ENCODE measurements at regions not wholly inside any gene's neighbourhood (a gene's known extent, or its start where the extent isn't known, plus 50 kb on each side); places are given as distances from the start of the nearest gene placed in this dataset.

- no peak for TF ChIP-seq CTCF (IDR thresholded peaks at IDR 0.05; ENCODE audit: insufficient read depth, low read depth, low read length, missing control alignments)
- no peak for DNase-seq (ENCODE audit: low read depth)
- H3K4me3 ChIP-seq (ENCODE audit: low read depth, low read length), result no peak overlapping the region
These were observed 377.7 kb upstream of the CDH11 start for GRCh38 chr16:65499566-65499965.

- no peak overlapping the region for H3K4me3 ChIP-seq (ENCODE audit: low read depth, low read length)
- TF ChIP-seq CTCF (IDR thresholded peaks at IDR 0.05; ENCODE audit: insufficient read depth, low read depth, low read length, missing control alignments), result no peak
- DNase-seq (ENCODE audit: low read depth), result no peak
These were observed 375.7 kb upstream of the CDH11 start for GRCh38 chr16:65497571-65497970.

- no peak overlapping the region for H3K4me3 ChIP-seq (ENCODE audit: low read depth, low read length)
- no peak for TF ChIP-seq CTCF (IDR thresholded peaks at IDR 0.05; ENCODE audit: insufficient read depth, low read depth, low read length, missing control alignments)
- DNase-seq (ENCODE audit: low read depth), result no peak
These were observed 373.2 kb upstream of the CDH11 start for GRCh38 chr16:65495106-65495505.

- no peak for TF ChIP-seq CTCF (IDR thresholded peaks at IDR 0.05; ENCODE audit: insufficient read depth, low read depth, low read length, missing control alignments)
- no peak for DNase-seq (ENCODE audit: low read depth)
- H3K4me3 ChIP-seq (ENCODE audit: low read depth, low read length), result no peak overlapping the region
These were observed 372.7 kb upstream of the CDH11 start for GRCh38 chr16:65494609-65495008.

GRCh38 chr16:65494080-65494479 lies 372.2 kb upstream of the CDH11 start:
- DNase-seq (ENCODE audit: low read depth), result no peak
- no peak for TF ChIP-seq CTCF (IDR thresholded peaks at IDR 0.05; ENCODE audit: insufficient read depth, low read depth, low read length, missing control alignments)
- no peak overlapping the region for H3K4me3 ChIP-seq (ENCODE audit: low read depth, low read length)

- no peak overlapping the region for H3K4me3 ChIP-seq (ENCODE audit: low read depth, low read length)
- no peak for DNase-seq (ENCODE audit: low read depth)
- no peak for TF ChIP-seq CTCF (IDR thresholded peaks at IDR 0.05; ENCODE audit: insufficient read depth, low read depth, low read length, missing control alignments)
These were observed 368.4 kb upstream of the CDH11 start for GRCh38 chr16:65490286-65490685.

- TF ChIP-seq CTCF (IDR thresholded peaks at IDR 0.05; ENCODE audit: insufficient read depth, low read depth, low read length, missing control alignments), result no peak
- no peak overlapping the region for H3K4me3 ChIP-seq (ENCODE audit: low read depth, low read length)
- no peak for DNase-seq (ENCODE audit: low read depth)
These were observed 367.7 kb upstream of the CDH11 start for GRCh38 chr16:65489531-65490023.
